ENCODE measurements at regions not wholly inside any gene's neighbourhood (a gene's known extent, or its start where the extent isn't known, plus 50 kb on each side); places are given as distances from the start of the nearest gene placed in this dataset.
"Not testable (repeated sequence)": the region's sequence is repeated elsewhere in the genome, so short reads cannot be mapped to it uniquely, and the experiment has no call there.

GRCh38 chr2:122307763-122308162 is 552.3 kb downstream of the TSN start:
- no peak for DNase-seq (ENCODE audit: low read depth in 2 of 2)

- no peak for DNase-seq (ENCODE audit: low read depth in 2 of 2)
Measured at GRCh38 chr2:122315306-122315705, 559.9 kb downstream of the TSN start.

- DNase-seq (ENCODE audit: low read depth in 2 of 2): no peak
Measured at GRCh38 chr2:122319539-122320132, 564.2 kb downstream of the TSN start.

GRCh38 chr2:122322815-122323214 is 567.4 kb downstream of the TSN start:
- DNase-seq (ENCODE audit: low read depth in 2 of 2): no peak

- DNase-seq (ENCODE audit: low read depth in 2 of 2): no peak
Measured at GRCh38 chr2:122323927-122324326, 568.5 kb downstream of the TSN start.

GRCh38 chr2:122326471-122326870 is 571.0 kb downstream of the TSN start:
- no peak for DNase-seq (ENCODE audit: low read depth in 2 of 2)

- DNase-seq (ENCODE audit: low read depth in 2 of 2): no peak
Measured at GRCh38 chr2:122328816-122329215, 573.4 kb downstream of the TSN start.

GRCh38 chr2:122329278-122329677 is 573.8 kb downstream of the TSN start:
- no peak for DNase-seq (ENCODE audit: low read depth in 2 of 2)

GRCh38 chr2:122333932-122334331 is 578.5 kb downstream of the TSN start:
- no peak for DNase-seq (ENCODE audit: low read depth in 2 of 2)

- DNase-seq (ENCODE audit: low read depth in 2 of 2): no peak
Measured at GRCh38 chr2:122338000-122338399, 582.5 kb downstream of the TSN start.

- DNase-seq (ENCODE audit: low read depth in 2 of 2): no peak
Measured at GRCh38 chr2:122340246-122340645, 584.8 kb downstream of the TSN start.

- no peak for DNase-seq (ENCODE audit: low read depth in 2 of 2)
Measured at GRCh38 chr2:122341007-122341406, 585.6 kb downstream of the TSN start.

GRCh38 chr2:122352151-122352550 is 596.7 kb downstream of the TSN start:
- DNase-seq (ENCODE audit: low read depth in 2 of 2): not testable (repeated sequence)

GRCh38 chr2:122357998-122358397 is 602.5 kb downstream of the TSN start:
- no peak for DNase-seq (ENCODE audit: low read depth in 2 of 2)

- DNase-seq (ENCODE audit: low read depth in 2 of 2): no peak
Measured at GRCh38 chr2:122358729-122359128, 603.3 kb downstream of the TSN start.

- no peak for DNase-seq (ENCODE audit: low read depth in 2 of 2)
Measured at GRCh38 chr2:122363885-122364284, 608.4 kb downstream of the TSN start.

- no peak for DNase-seq (ENCODE audit: low read depth in 2 of 2)
Measured at GRCh38 chr2:122366427-122366826, 611.0 kb downstream of the TSN start.

- DNase-seq (ENCODE audit: low read depth in 2 of 2): no peak
Measured at GRCh38 chr2:122366969-122367645, 611.7 kb downstream of the TSN start.

- DNase-seq (ENCODE audit: low read depth in 2 of 2): no peak
Measured at GRCh38 chr2:122367646-122368010, 612.2 kb downstream of the TSN start.

- no peak for DNase-seq (ENCODE audit: low read depth in 2 of 2)
Measured at GRCh38 chr2:122368576-122369243, 613.3 kb downstream of the TSN start.

- DNase-seq (ENCODE audit: low read depth in 2 of 2): no peak
Measured at GRCh38 chr2:122378521-122378920, 623.1 kb downstream of the TSN start.

- no peak for DNase-seq (ENCODE audit: low read depth in 2 of 2)
Measured at GRCh38 chr2:122384768-122385333, 629.4 kb downstream of the TSN start.

GRCh38 chr2:122388208-122388607 is 632.8 kb downstream of the TSN start:
- no peak for DNase-seq (ENCODE audit: low read depth in 2 of 2)
